Liver (tissue), 3 donors: ENCODE measurements at regions not wholly inside any gene's neighbourhood (a gene's known extent, or its start where the extent isn't known, plus 50 kb on each side); places are given as distances from the start of the nearest gene placed in this dataset.

Source experiments
- EGR1 ChIP-seq, 2 donors: IDR thresholded peaks; 2 replicates each; pipeline ENCODE4 v1.6.1; 2016 to 2018; ENCODE audit warnings: antibody characterized with exemption in 2 of 2, low read depth in 2 of 2
- GABPA ChIP-seq, 2 donors: IDR thresholded peaks in 1 of 2; conservative IDR thresholded peaks in 1 of 2; 2 replicates each; pipeline ENCODE4 v1.6.1; 2016; ENCODE audit warnings: antibody characterized with exemption in 2 of 2, mild to moderate bottlenecking in 1 of 2, moderate library complexity in 1 of 2
- HNF4A ChIP-seq, 2 donors: conservative IDR thresholded peaks; 2 replicates each; pipeline ENCODE4 v1.6.1; 2016; ENCODE audit warnings: antibody characterized with exemption in 2 of 2, mild to moderate bottlenecking in 2 of 2
- RAD21 ChIP-seq, 2 donors: IDR thresholded peaks; 2 replicates each; pipeline ENCODE4 v1.6.1; 2016; ENCODE audit warnings: antibody characterized with exemption in 2 of 2, mild to moderate bottlenecking in 2 of 2
- SP1 ChIP-seq: IDR thresholded peaks from 2 replicates; pipeline ENCODE4 v1.6.1; 2018; ENCODE audit warnings: antibody characterized with exemption, mild to moderate bottlenecking
- TF ChIP-seq, protein P1 (sequence below): fragments of 150-350 bp; IDR thresholded peaks from 2 replicates; pipeline ENCODE4 v1.5.1; 2017; ENCODE audit warnings: improper control_type of control experiment, low read depth, low read length; ENCODE audit not compliant: missing input control
- TF ChIP-seq, protein P2 (sequence below): IDR thresholded peaks from 2 replicates; pipeline ENCODE4 v1.6.1; 2016; ENCODE audit warnings: antibody characterized with exemption
- donor health status: healthy.
- donor health status: healthy.

DNA sequence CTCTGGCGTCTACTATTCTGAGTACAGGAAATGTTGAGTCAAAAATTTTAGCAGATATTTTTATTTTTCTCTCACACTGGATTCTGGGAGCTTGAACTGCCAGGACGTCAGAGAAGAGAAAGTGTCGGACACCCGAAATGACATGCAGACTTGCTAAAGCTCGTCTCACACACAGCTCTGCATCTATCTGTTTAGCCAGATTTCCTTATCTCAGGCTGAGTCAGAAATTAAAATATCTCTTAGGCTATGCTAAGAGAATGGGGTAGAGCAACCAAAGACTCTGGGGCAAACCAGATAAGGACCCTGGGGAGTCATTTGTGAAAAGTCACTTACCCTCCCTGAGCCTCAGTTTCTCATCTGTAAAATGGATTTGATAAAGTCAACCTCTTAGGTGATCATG lies 1124.1 kb downstream of the VRK1 start:
- TF ChIP-seq, protein P1, sequence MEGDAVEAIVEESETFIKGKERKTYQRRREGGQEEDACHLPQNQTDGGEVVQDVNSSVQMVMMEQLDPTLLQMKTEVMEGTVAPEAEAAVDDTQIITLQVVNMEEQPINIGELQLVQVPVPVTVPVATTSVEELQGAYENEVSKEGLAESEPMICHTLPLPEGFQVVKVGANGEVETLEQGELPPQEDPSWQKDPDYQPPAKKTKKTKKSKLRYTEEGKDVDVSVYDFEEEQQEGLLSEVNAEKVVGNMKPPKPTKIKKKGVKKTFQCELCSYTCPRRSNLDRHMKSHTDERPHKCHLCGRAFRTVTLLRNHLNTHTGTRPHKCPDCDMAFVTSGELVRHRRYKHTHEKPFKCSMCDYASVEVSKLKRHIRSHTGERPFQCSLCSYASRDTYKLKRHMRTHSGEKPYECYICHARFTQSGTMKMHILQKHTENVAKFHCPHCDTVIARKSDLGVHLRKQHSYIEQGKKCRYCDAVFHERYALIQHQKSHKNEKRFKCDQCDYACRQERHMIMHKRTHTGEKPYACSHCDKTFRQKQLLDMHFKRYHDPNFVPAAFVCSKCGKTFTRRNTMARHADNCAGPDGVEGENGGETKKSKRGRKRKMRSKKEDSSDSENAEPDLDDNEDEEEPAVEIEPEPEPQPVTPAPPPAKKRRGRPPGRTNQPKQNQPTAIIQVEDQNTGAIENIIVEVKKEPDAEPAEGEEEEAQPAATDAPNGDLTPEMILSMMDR: no peak
- TF ChIP-seq SP1 (no peak), GABPA (IDR thresholded peaks at IDR 0.05 in 1 of 2, conservative IDR thresholded peaks at IDR 0.05 in 1 of 2) (no peak), RAD21 (IDR thresholded peaks at IDR 0.05) (no peak), EGR1 (IDR thresholded peaks at IDR 0.05; ENCODE audit: low read depth in 2 of 2) (no peak), HNF4A (conservative IDR thresholded peaks at IDR 0.05) (no peak)
- TF ChIP-seq, protein P2, sequence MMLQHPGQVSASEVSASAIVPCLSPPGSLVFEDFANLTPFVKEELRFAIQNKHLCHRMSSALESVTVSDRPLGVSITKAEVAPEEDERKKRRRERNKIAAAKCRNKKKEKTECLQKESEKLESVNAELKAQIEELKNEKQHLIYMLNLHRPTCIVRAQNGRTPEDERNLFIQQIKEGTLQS: no peak
